ENCODE measurements at regions not wholly inside any gene's neighbourhood (a gene's known extent, or its start where the extent isn't known, plus 50 kb on each side); places are given as distances from the start of the nearest gene placed in this dataset.

GRCh38 chr21:27683292-27683691 is 716.4 kb upstream of the ADAMTS5 start:
- CTCF ChIA-PET: no interaction called here
- BruUV-seq (replicated peaks): no TSS peak
- Mint-ChIP-seq H3K27me3 (ENCODE audit: unreplicated experiment) (no peaks in the 10 kb centered on the region), H3K4me3 (ENCODE audit: low read depth, unreplicated experiment) (no peak overlapping the region), H3K27ac (ENCODE audit: unreplicated experiment) (no peak overlapping the region), H3K4me1 (ENCODE audit: low read depth, unreplicated experiment) (peaks cover 8% of the 10 kb centered on the region), H3K36me3 (ENCODE audit: insufficient read depth, unreplicated experiment) (no peaks in the 10 kb centered on the region), H3K9me3 (ENCODE audit: low read depth, unreplicated experiment) (peaks cover 3% of the 10 kb centered on the region)
- DNase-seq: no peak
- no peak for TF ChIP-seq CTCF (IDR thresholded peaks at IDR 0.05; ENCODE audit: unreplicated experiment)
- intact Hi-C loops (cut with micrococcal nuclease; ENCODE audit: unreplicated experiment): no loop called here

GRCh38 chr21:27681841-27682240 is 715.0 kb upstream of the ADAMTS5 start:
- intact Hi-C loops (cut with micrococcal nuclease; ENCODE audit: unreplicated experiment): no loop called here
- no peak for TF ChIP-seq CTCF (IDR thresholded peaks at IDR 0.05; ENCODE audit: unreplicated experiment)
- peaks cover 8% of the 10 kb centered on the region for H3K4me1 Mint-ChIP-seq (ENCODE audit: low read depth, unreplicated experiment)

GRCh38 chr21:27681038-27681437 is 714.1 kb upstream of the ADAMTS5 start:
- Mint-ChIP-seq H3K4me3 (ENCODE audit: low read depth, unreplicated experiment) (no peak overlapping the region), H3K36me3 (ENCODE audit: insufficient read depth, unreplicated experiment) (no peaks in the 10 kb centered on the region), H3K4me1 (ENCODE audit: low read depth, unreplicated experiment) (peaks cover 8% of the 10 kb centered on the region), H3K27ac (ENCODE audit: unreplicated experiment) (no peak overlapping the region), H3K9me3 (ENCODE audit: low read depth, unreplicated experiment) (peaks cover 3% of the 10 kb centered on the region), H3K27me3 (ENCODE audit: unreplicated experiment) (no peaks in the 10 kb centered on the region)
- no peak for TF ChIP-seq CTCF (IDR thresholded peaks at IDR 0.05; ENCODE audit: unreplicated experiment)
- CTCF ChIA-PET: no interaction called here
- intact Hi-C loops (cut with micrococcal nuclease; ENCODE audit: unreplicated experiment): no loop called here
- BruUV-seq (replicated peaks): no TSS peak
- no peak for DNase-seq

More at GRCh38 chr21:27681841-27682240, 715.0 kb upstream of the ADAMTS5 start:
- BruUV-seq (replicated peaks): no TSS peak
- Mint-ChIP-seq H3K27ac (ENCODE audit: unreplicated experiment) (no peak overlapping the region), H3K4me3 (ENCODE audit: low read depth, unreplicated experiment) (no peak overlapping the region), H3K36me3 (ENCODE audit: insufficient read depth, unreplicated experiment) (no peaks in the 10 kb centered on the region), H3K9me3 (ENCODE audit: low read depth, unreplicated experiment) (peaks cover 3% of the 10 kb centered on the region), H3K27me3 (ENCODE audit: unreplicated experiment) (no peaks in the 10 kb centered on the region)
- DNase-seq: no peak
- CTCF ChIA-PET: no interaction called here

- intact Hi-C loops (cut with micrococcal nuclease; ENCODE audit: unreplicated experiment): no loop called here
- Mint-ChIP-seq H3K4me1 (ENCODE audit: low read depth, unreplicated experiment) (peaks cover 8% of the 10 kb centered on the region), H3K4me3 (ENCODE audit: low read depth, unreplicated experiment) (no peak overlapping the region), H3K36me3 (ENCODE audit: insufficient read depth, unreplicated experiment) (no peaks in the 10 kb centered on the region), H3K27me3 (ENCODE audit: unreplicated experiment) (no peaks in the 10 kb centered on the region), H3K27ac (ENCODE audit: unreplicated experiment) (no peak overlapping the region), H3K9me3 (ENCODE audit: low read depth, unreplicated experiment) (peaks cover 3% of the 10 kb centered on the region)
- no peak for DNase-seq
- CTCF ChIA-PET: no interaction called here
- TF ChIP-seq CTCF (IDR thresholded peaks at IDR 0.05; ENCODE audit: unreplicated experiment): no peak
- no TSS peak for BruUV-seq (replicated peaks)
Observed at GRCh38 chr21:27680181-27680580, 713.3 kb upstream of the ADAMTS5 start.

GRCh38 chr21:27678511-27678910 is 711.6 kb upstream of the ADAMTS5 start:
- TF ChIP-seq CTCF (IDR thresholded peaks at IDR 0.05; ENCODE audit: unreplicated experiment): no peak
- H3K4me1 Mint-ChIP-seq (ENCODE audit: low read depth, unreplicated experiment): peaks cover 8% of the 10 kb centered on the region
- intact Hi-C loops (cut with micrococcal nuclease; ENCODE audit: unreplicated experiment): no loop called here
- H3K9me3 Mint-ChIP-seq (ENCODE audit: low read depth, unreplicated experiment): peaks cover 3% of the 10 kb centered on the region
- no peak for DNase-seq
- no peaks in the 10 kb centered on the region for H3K27me3 Mint-ChIP-seq (ENCODE audit: unreplicated experiment)
- no peak overlapping the region for H3K4me3 Mint-ChIP-seq (ENCODE audit: low read depth, unreplicated experiment)
- no TSS peak for BruUV-seq (replicated peaks)
- CTCF ChIA-PET: no interaction called here
- no peak overlapping the region for H3K27ac Mint-ChIP-seq (ENCODE audit: unreplicated experiment)
- H3K36me3 Mint-ChIP-seq (ENCODE audit: insufficient read depth, unreplicated experiment): no peaks in the 10 kb centered on the region
